SKM-1 treated with dmso at 0.1 percent for 144 hours (cell line): ENCODE measurements at regions not wholly inside any gene's neighbourhood (a gene's known extent, or its start where the extent isn't known, plus 50 kb on each side); places are given as distances from the start of the nearest gene placed in this dataset.

Experiments
- DNase-seq: peaks from one replicate; lab custom pipeline; 2025; ENCODE audit not compliant: unreplicated experiment; lab: John Stamatoyannopoulos, UW

DNA sequence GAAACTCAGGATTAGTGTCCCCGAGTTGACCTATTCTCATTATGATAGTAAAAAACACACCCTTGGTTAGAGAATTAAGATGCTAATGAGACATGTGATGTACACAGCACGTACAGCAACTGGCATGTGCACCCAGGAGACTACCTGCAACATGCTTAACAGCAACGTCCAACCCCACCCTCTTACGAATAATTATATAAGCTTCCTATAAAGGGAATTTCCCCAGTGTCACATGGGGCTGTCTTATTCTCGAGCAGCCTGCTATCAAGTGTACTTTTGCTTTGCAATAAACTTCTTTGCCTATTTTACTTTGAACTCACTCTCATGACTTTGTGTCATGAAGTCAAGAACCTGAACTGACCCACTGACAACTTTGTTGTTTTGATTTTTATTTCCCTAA lies 62.4 kb upstream of the PMFBP1 start:
- no peak for DNase-seq

DNA sequence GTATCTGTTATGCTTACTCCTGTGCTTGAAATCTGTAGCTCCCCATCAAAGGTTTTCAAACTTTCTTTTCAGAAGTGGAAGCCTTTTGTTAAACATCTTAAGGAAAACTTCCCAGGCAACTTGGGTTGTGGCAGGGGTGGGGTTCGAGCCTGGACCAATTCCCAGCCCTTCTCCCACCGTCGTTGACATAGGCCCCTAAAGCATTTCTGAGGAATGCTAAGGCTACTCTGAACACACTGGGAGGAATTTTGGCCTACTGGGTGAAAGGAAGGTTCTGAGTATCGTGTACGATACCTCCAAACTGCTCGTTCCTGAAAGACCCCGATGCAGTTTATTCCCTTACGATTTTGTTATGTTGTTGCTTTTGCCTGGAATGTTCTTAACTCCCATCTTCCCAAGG lies 56.1 kb upstream of the PMFBP1 start:
- no peak for DNase-seq

DNA sequence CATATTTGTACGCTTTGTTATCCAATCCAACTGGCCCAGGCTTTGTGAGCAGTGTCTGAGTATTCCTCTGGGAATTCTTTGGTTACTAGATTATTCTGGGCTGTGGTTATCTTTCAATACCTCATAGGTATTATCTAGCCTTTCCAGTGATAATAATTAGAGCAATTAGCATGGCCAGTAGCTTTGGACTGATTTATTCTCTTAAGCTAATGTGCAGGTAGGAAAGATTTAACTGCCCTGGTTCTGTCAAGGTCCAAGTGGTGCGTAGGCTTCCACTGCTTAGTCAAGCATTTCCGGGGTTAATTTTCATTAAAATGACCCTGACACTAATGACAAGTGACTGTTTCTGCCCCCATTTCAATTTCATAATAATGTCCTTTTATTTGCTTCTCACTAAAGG lies 54.2 kb upstream of the PMFBP1 start:
- no peak for DNase-seq

DNA sequence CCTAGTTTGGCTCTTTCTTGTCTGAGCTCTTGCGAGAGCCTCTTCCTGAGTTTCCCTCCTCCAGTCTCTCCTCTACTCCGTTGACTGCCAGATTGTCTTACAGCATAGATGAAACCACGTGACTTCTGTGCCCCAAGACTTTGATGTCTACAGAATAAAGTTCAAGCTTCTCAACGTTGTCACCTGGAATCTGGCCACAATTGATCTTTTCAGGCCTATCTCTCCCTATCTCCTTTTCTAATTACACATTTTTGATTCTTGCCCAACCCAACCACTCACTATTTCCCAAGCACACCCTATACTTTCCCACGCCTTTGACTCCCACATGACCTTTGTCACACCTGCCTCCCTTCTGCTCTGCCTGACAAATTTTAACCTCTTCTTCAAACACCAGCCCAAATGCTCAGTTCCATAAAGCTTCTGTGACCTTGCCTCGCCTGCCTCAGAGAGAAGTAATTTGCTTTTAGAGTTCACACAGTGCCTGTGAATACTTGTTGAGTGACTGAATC lies 52.4 kb upstream of the PMFBP1 start:
- DNase-seq: no peak

DNA sequence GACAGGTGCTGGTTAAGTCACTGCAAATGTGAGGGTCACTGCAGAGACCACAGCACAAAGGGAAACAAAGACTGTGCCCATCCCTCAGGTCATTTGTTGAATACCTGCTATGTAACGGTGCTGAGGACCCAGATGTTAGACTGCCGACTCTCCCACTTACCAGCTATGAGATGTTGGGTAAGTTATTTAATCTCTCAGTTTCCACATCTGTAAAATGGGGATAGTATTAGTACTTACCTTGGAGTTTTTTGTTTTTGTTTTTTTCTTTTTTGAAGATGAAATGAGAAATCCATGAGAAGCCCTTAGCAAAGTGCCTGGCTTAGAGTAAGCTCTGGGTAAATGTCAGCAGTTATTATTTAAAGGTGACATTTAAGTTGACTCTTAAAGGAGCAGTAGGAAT lies 50.5 kb upstream of the PMFBP1 start:
- DNase-seq: no peak
